ENCODE measurements at regions not wholly inside any gene's neighbourhood (a gene's known extent, or its start where the extent isn't known, plus 50 kb on each side); places are given as distances from the start of the nearest gene placed in this dataset.

GRCh38 chr10:118835682-118836326 is 81.0 kb upstream of the CACUL1 start:
- DNase-seq, result no peak

GRCh38 chr10:118838364-118838763 is 83.6 kb upstream of the CACUL1 start:
- no peak for DNase-seq

GRCh38 chr10:118839348-118839747 is 84.6 kb upstream of the CACUL1 start:
- DNase-seq, result no peak

- DNase-seq, result no peak
These were observed 85.5 kb upstream of the CACUL1 start for GRCh38 chr10:118840071-118840775.

DNA sequence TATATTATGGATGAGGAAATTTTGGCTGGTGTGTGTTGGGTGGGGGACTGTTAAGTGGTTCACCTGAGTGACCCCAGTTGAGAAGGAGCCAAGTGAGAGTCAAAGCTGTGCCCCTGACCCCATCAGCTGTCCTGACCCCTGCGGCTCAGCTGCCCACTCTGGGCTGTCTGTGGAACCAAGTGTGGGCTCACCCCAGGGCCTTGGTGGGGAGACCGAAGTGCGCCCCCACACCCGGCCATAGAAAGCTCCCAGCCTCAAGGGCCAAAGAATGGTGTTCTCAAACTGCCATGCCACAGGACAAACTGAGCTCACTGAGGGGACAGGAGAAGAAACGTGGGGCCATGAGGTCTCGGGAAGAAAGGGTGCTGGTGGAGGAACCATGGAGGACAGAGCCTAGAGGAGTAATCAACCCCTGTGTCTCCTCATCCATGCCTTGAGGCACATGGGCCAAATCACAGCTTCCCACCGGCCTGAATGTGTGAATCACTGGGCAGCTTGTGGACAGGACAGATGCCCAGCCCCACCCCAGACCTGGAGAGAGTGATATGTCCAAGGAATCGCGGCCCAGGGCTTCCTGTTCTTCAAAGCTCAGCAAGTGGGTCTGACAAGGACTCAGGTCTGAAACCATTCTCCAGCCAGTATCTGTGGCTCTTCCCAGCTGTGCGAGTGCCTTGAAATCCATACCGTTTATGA is 86.2 kb upstream of the CACUL1 start:
- DNase-seq, result no peak

GRCh38 chr10:118841881-118842605 is 87.3 kb upstream of the CACUL1 start:
- DNase-seq, result no peak

DNA sequence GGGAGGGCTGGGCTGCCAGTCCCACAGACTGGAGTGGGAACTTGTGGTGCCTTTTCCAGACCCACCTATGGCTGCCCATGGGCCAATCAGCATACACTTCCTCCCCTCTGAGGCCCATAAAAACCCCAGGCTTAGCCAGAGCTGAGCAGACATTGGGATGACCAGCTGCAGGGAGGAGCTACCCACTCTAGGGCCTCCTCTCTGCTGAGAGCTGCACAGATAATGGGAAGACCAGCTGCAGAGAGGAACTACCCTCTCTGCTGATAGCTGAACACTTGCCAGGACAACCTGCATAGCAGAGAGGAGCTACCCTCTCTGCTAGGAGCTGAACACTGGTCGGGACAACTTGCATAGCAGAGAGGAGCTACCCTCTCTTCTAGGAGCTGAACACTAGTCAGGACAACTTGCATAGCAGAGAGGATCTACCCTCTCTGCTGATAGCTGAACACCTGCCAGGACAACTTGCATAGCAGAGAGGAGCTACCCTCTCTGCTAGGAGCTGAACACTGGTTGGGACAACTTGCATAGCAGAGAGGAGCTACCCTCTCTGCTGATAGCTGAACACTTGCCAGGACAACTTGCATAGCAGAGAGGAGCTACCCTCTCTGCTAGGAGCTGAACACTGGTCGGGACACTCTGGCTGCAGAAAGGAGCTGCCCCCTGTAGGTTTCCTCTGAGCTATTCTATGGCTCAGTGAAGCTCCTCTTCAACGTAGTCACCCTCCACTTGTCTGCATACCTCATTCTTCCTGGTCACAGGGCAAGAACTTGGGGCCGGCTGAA is 88.3 kb upstream of the CACUL1 start:
- no peak for DNase-seq

- no peak for DNase-seq
These were observed 89.0 kb upstream of the CACUL1 start for GRCh38 chr10:118843647-118844265.

- no peak for DNase-seq
These were observed 90.2 kb upstream of the CACUL1 start for GRCh38 chr10:118844731-118845521.

- DNase-seq, result no peak
These were observed 91.0 kb upstream of the CACUL1 start for GRCh38 chr10:118845776-118846175.

GRCh38 chr10:118850418-118851061 is 95.8 kb upstream of the CACUL1 start:
- DNase-seq, result peak; percentile 44

GRCh38 chr10:118851062-118852035 is 96.6 kb upstream of the CACUL1 start:
- DNase-seq, result no peak

- no peak for DNase-seq
These were observed 99.1 kb upstream of the CACUL1 start for GRCh38 chr10:118853916-118854315.

DNA sequence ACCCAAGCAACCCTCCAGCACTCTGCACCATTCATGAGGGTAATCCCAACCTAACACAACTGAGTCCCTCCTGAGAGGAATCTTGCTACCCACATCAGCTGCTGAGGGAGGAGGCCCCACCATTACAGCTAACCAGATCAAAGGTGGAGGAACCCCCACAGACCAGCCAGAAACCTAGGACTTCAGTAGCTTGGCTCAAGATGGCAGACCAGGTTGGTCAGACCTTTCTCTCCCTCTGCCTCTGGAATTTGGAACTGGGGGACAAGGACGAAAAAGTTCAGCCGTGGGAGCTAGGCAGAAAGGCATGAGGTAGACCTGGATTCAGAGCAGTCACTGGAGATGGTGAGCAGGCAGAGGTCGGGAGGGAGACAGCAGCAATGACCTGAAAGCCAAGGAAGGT is 101.3 kb upstream of the CACUL1 start:
- no peak for DNase-seq

GRCh38 chr10:118865998-118866693 is 111.4 kb upstream of the CACUL1 start:
- DNase-seq, result no peak

GRCh38 chr10:118867768-118868167 is 113.0 kb upstream of the CACUL1 start:
- DNase-seq, result no peak

DNA sequence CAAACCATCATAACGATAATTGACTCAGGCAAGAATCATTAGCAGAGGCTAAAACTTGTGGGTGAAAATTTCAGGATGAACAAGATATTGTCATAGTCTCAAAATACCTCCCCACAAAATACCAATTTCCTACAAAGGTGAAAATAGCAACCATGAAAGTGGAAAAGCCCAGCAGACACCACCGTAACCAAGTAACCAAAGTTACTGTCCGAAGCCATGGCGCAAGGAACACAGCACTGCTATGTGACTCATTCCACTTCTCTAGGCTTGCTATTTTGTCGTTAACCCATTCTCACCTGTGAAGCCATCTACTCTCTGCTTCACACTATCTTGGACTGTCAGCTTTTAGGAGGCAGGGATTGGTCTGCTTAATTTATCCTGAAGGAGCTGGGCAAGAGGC is 113.8 kb upstream of the CACUL1 start:
- DNase-seq, result no peak

DNA sequence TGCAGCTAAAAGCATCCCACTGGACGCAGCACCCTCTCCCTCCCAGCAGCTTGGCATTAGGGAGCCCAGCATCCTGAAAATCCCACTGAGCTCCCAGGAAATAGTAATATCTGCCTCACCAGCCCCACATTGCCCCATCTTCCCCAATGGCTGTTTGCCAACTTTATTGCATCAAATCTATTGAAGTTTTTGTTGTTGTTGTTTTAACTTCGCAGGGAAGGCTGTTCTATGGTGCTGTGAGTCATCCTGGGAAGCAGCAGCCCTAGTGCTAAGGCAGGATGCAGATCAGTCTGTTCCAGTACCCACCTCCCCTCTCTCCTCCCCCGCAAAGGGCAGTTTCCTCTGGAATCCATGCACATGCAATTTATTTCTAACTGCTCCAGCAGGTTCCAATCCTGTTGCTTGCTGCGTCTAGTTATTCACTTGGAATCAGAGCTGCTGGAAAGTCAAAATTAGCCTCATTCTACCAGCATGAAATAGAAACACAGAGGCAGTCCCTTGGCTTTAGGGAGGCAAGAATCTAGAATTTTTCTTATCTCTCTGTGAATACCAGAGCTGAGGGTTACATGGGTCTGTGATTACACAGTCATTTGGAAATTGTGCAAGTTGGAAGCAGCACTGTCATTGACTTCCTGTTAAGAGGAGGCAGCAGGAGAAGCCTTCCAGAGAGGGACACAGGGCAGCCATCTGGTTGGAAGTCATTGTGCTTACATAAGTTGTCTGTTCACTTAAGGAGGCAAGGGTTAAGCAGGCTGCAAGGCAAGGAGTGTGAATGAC is 115.9 kb upstream of the CACUL1 start:
- no peak for DNase-seq

All from T-helper 9 cell (primary cell).